ENCODE measurements at regions not wholly inside any gene's neighbourhood (a gene's known extent, or its start where the extent isn't known, plus 50 kb on each side); places are given as distances from the start of the nearest gene placed in this dataset.

DNA sequence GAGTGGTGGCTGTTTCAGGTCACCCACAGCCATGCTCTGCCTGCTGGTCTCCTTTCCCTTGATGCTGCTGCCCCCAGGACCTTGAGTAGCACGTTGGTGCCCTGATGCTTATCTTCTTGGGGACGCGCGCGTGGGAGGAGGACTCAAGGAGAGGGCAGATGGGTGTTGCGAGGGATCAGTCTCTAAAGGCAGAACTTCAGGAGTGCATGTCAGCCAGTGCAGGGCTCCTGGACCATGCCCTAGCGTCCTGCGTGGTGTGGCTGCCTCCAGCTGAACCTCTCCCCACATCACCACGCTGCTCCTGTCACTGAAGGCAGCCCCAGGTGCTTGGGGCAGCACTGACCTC lies 62.5 kb upstream of the GLI2 start:
- TF ChIP-seq, protein P1, sequence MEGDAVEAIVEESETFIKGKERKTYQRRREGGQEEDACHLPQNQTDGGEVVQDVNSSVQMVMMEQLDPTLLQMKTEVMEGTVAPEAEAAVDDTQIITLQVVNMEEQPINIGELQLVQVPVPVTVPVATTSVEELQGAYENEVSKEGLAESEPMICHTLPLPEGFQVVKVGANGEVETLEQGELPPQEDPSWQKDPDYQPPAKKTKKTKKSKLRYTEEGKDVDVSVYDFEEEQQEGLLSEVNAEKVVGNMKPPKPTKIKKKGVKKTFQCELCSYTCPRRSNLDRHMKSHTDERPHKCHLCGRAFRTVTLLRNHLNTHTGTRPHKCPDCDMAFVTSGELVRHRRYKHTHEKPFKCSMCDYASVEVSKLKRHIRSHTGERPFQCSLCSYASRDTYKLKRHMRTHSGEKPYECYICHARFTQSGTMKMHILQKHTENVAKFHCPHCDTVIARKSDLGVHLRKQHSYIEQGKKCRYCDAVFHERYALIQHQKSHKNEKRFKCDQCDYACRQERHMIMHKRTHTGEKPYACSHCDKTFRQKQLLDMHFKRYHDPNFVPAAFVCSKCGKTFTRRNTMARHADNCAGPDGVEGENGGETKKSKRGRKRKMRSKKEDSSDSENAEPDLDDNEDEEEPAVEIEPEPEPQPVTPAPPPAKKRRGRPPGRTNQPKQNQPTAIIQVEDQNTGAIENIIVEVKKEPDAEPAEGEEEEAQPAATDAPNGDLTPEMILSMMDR (IDR thresholded peaks at IDR 0.05) = no peak
- TF ChIP-seq POLR2A (IDR thresholded peaks at IDR 0.05) (no peak), POLR2AphosphoS5 (IDR thresholded peaks at IDR 0.05) (no peak)
- no peaks in the 10 kb centered on the region for H3K27me3 ChIP-seq (replicated peaks; ENCODE audit: insufficient read depth)
- H3K4me3 ChIP-seq = no peak overlapping the region
- H3K27ac ChIP-seq = no peak overlapping the region
- H3K4me1 ChIP-seq (replicated peaks) = no peaks in the 10 kb centered on the region
- no peaks in the 10 kb centered on the region for H3K36me3 ChIP-seq
- 92% methylated on average over 7 of the region's 9 CpGs for WGBS
- intact Hi-C loops (cut with DNase I) = loop anchor here (10.0 kb wide), 1 partner anchor 418 kb away; the partner anchor contains the start of gene RALB
- no peak for DNase-seq (ENCODE audit: low spot score)
- H3K9me3 ChIP-seq = no peaks in the 10 kb centered on the region

GRCh38 chr2:120673571-120674061 lies 62.1 kb upstream of the GLI2 start:
- no peak for DNase-seq (ENCODE audit: low spot score)
- no peak for TF ChIP-seq POLR2A (IDR thresholded peaks at IDR 0.05)
- no peak for TF ChIP-seq POLR2AphosphoS5 (IDR thresholded peaks at IDR 0.05)
- TF ChIP-seq, protein P1 (IDR thresholded peaks at IDR 0.05) = no peak
- Histone ChIP-seq H3K4me3 (no peak overlapping the region), H3K9me3 (no peaks in the 10 kb centered on the region), H3K27ac (no peak overlapping the region), H3K27me3 (replicated peaks; ENCODE audit: insufficient read depth) (no peaks in the 10 kb centered on the region), H3K4me1 (replicated peaks) (no peaks in the 10 kb centered on the region), H3K36me3 (no peaks in the 10 kb centered on the region)
- intact Hi-C loops (cut with DNase I) = loop anchor here (10.0 kb wide), 1 partner anchor 419 kb away; the partner anchor contains the start of gene RALB
- 88% methylated on average over 13 of the region's 13 CpGs for WGBS

DNA sequence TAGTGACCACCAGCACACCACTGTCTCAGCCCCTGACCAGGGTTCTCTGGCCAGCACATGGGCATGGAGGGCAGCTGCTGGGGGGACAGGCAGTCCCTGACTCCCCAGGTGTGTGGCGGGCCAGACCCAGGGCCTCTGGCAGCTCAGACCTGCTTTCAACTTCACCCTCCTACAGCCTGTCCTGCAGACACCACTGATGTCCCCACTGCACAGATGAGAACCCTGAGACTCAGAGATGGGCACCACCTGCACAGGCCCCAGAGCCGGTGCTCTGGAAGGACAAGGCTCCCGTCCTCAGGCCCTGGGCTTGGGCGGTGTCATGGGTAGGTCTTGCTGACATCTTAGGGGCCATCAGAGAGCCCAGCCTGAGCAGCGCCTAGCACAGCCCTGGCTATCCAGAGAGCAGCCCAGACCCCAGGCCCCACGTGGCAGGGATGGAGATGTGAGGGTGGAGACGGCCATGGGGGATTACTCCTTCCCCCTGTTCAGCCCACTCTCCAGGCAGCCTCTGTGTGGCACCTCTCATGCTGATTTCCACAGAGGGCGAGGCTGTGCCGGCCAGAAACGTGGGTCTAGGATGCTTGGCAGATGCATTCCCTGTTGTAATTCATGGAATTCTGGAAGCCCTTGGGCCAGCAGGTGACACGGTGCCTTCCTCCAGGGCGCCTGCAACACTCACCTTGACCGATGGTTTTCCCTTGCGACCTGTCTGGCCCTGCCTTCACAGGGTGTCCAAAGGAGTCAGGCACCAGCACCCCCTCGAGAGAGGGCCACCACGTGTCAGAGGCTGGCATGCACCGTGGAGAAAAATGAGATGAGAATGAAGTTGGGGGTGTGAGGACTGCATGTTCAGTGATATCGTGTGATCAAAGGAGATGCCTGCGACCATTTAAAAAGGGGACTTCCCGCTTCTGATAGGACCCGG lies 61.2 kb upstream of the GLI2 start:
- H3K9me3 ChIP-seq = no peaks in the 10 kb centered on the region
- 83% methylated on average over 21 of the region's 21 CpGs for WGBS
- DNase-seq (ENCODE audit: low spot score) = no peak
- no peaks in the 10 kb centered on the region for H3K36me3 ChIP-seq
- H3K4me3 ChIP-seq = no peak overlapping the region
- no peaks in the 10 kb centered on the region for H3K27me3 ChIP-seq (replicated peaks; ENCODE audit: insufficient read depth)
- TF ChIP-seq POLR2AphosphoS5 (IDR thresholded peaks at IDR 0.05) (no peak), POLR2A (IDR thresholded peaks at IDR 0.05) (no peak)
- TF ChIP-seq, protein P1 (IDR thresholded peaks at IDR 0.05) = no peak
- no peak overlapping the region for H3K27ac ChIP-seq
- no peaks in the 10 kb centered on the region for H3K4me1 ChIP-seq (replicated peaks)
- intact Hi-C loops (cut with DNase I) = loop anchor here (10.0 kb wide), 1 partner anchor 420 kb away; the partner anchor contains the start of gene RALB

DNA sequence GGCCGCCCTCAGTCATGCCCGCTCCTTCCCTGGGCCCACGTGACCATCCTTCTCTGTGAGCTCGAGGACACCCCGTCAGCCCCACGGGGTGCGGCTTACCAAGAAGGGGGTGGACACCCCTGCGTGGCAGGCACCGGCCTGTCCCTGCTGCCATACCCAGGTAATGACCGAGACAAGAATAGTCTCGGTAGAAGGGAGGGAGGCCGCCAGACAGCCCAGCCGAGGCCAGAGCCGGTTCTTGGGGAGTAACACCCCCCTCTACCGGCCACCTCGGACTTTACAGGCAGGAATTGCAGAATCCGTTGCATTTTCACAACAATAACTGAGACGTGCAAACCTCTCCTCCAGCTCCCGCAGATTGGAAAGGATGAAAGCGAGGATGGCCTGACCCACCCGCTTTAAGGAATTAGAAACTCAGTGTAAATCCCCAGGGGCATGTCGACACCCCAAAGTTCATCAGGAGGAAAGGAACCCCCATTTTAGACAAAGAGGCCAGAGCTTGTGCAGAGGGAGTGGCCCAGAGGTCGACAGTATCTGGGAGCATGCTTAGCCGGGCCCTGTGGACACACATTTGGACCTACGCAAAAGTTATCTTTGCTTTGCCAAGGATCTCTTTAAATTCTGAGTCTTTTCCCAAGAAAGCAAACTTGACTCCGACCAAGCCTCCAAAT lies 60.1 kb upstream of the GLI2 start:
- WGBS = 30% methylated on average over 26 of the region's 26 CpGs
- Histone ChIP-seq H3K27ac (no peak overlapping the region), H3K4me3 (no peak overlapping the region), H3K4me1 (replicated peaks) (peaks cover 3% of the 10 kb centered on the region), H3K27me3 (replicated peaks; ENCODE audit: insufficient read depth) (no peaks in the 10 kb centered on the region), H3K9me3 (no peaks in the 10 kb centered on the region), H3K36me3 (no peaks in the 10 kb centered on the region)
- no peak for TF ChIP-seq POLR2AphosphoS5 (IDR thresholded peaks at IDR 0.05)
- TF ChIP-seq, protein P1 (IDR thresholded peaks at IDR 0.05) = peak; percentile 45 to 86 (median 71)
- TF ChIP-seq POLR2A (IDR thresholded peaks at IDR 0.05) = no peak
- intact Hi-C loops (cut with DNase I) = loop anchor here (10.0 kb wide), 1 partner anchor 421 kb away; the partner anchor contains the start of gene RALB
- peak; percentile 59 for DNase-seq (ENCODE audit: low spot score)
